KMS-11 (cell line): ENCODE measurements at regions not wholly inside any gene's neighbourhood (a gene's known extent, or its start where the extent isn't known, plus 50 kb on each side); places are given as distances from the start of the nearest gene placed in this dataset.

ENCODE experiments used
- H2AFZ ChIP-seq: fragments of 200-600 bp; sonication (generic); 2 replicates; pipeline ENCODE4 v1.6.1; 2016; ENCODE audit warnings: antibody characterized with exemption, mixed run types, low read depth
- H3K27ac ChIP-seq: fragments of 200-600 bp; sonication (generic); 2 replicates; pipeline ENCODE4 v1.6.1; 2016; ENCODE audit warnings: mild to moderate bottlenecking, mixed run types
- H3K27me3 ChIP-seq: fragments of 200-600 bp; sonication (generic); 2 replicates; pipeline ENCODE4 v1.6.1; 2017; ENCODE audit warnings: mild to moderate bottlenecking, low read depth, mixed run types, moderate library complexity; ENCODE audit not compliant: insufficient read depth
- H3K36me3 ChIP-seq: fragments of 200-600 bp; sonication (generic); 2 replicates; pipeline ENCODE4 v1.6.1; 2017; ENCODE audit warnings: mild to moderate bottlenecking, mixed run types; ENCODE audit not compliant: insufficient read depth
- H3K4me1 ChIP-seq: fragments of 200-600 bp; sonication (generic); 2 replicates; pipeline ENCODE4 v1.6.1; 2016; ENCODE audit warnings: mild to moderate bottlenecking, low read depth, mixed run types; ENCODE audit not compliant: poor library complexity, severe bottlenecking
- H3K4me2 ChIP-seq: fragments of 200-600 bp; sonication (generic); 2 replicates; pipeline ENCODE4 v1.7.0; 2016; ENCODE audit warnings: mild to moderate bottlenecking, mixed run types
- H3K4me3 ChIP-seq: fragments of 200-600 bp; sonication (generic); IDR thresholded peaks from 2 replicates; pipeline ENCODE4 v1.6.1; 2017; ENCODE audit warnings: low read depth, low read length, mixed read lengths; ENCODE audit not compliant: insufficient read depth
- H3K79me2 ChIP-seq: fragments of 200-600 bp; sonication (generic); 2 replicates; pipeline ENCODE4 v1.6.1; 2016; ENCODE audit warnings: low read depth, mixed run types; ENCODE audit not compliant: insufficient read depth
- H3K9ac ChIP-seq: fragments of 200-600 bp; sonication (generic); 2 replicates; pipeline ENCODE4 v1.6.1; 2016; ENCODE audit warnings: mild to moderate bottlenecking, mixed run types
- H4K20me1 ChIP-seq: fragments of 200-600 bp; sonication (generic); 2 replicates; pipeline ENCODE4 v1.6.1; 2016; ENCODE audit warnings: mild to moderate bottlenecking, mixed run types; ENCODE audit not compliant: insufficient read depth
- CTCF ChIP-seq: fragments of 200-600 bp; sonication (generic); conservative IDR thresholded peaks from 2 replicates; pipeline ENCODE4 v1.6.1; 2017; ENCODE audit warnings: low read depth, mild to moderate bottlenecking, antibody characterized with exemption, low read length, moderate library complexity, mixed read lengths

GRCh38 chr10:21264271-21264670 lies 261.2 kb downstream of the SKIDA1 start:
- Histone ChIP-seq H3K79me2 (no peaks in the 10 kb centered on the region), H3K27ac (no peak overlapping the region), H3K9ac (no peak overlapping the region), H2AFZ (no peak overlapping the region), H4K20me1 (no peaks in the 10 kb centered on the region), H3K36me3 (no peaks in the 10 kb centered on the region), H3K4me2 (no peak overlapping the region), H3K4me1 (no peaks in the 10 kb centered on the region), H3K27me3 (no peaks in the 10 kb centered on the region), H3K4me3 (no peak overlapping the region)
- no peak for TF ChIP-seq CTCF

DNA sequence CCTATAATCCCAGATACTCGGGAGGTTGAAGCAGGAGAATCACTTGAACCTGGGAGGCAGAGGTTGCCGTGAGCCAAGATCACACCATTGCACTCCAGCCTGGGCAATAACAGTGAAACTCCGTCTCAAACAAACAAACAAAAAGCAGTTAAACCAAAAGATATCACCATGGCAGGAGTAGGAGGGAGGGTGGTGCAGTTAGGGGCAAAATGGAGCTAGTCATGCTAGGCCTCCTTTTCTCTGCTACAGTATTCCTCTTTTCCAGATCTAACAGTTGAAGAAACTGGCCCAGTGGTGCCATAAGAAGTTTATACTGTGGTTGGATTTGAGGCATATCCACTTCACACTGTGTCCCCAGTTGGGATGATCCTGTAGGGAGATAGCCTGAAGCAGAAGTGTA lies 261.6 kb downstream of the SKIDA1 start:
- no peak overlapping the region for H3K27ac ChIP-seq
- H3K4me1 ChIP-seq: no peaks in the 10 kb centered on the region
- H3K4me2 ChIP-seq: no peak overlapping the region
- no peak overlapping the region for H3K4me3 ChIP-seq
- no peaks in the 10 kb centered on the region for H3K27me3 ChIP-seq
- H3K79me2 ChIP-seq: no peaks in the 10 kb centered on the region
- no peaks in the 10 kb centered on the region for H4K20me1 ChIP-seq
- no peaks in the 10 kb centered on the region for H3K36me3 ChIP-seq
- H2AFZ ChIP-seq: no peak overlapping the region
- no peak for TF ChIP-seq CTCF
- no peak overlapping the region for H3K9ac ChIP-seq

- Histone ChIP-seq H3K79me2 (no peaks in the 10 kb centered on the region), H3K4me2 (no peak overlapping the region), H4K20me1 (no peaks in the 10 kb centered on the region), H3K9ac (no peak overlapping the region), H3K27ac (no peak overlapping the region), H3K36me3 (no peaks in the 10 kb centered on the region), H3K27me3 (no peaks in the 10 kb centered on the region), H2AFZ (no peak overlapping the region), H3K4me1 (no peaks in the 10 kb centered on the region), H3K4me3 (no peak overlapping the region)
- no peak for TF ChIP-seq CTCF
Observed at GRCh38 chr10:21263263-21263803, 262.1 kb downstream of the SKIDA1 start.

GRCh38 chr10:21261842-21262294 lies 263.6 kb downstream of the SKIDA1 start:
- no peak overlapping the region for H2AFZ ChIP-seq
- H3K4me1 ChIP-seq: no peaks in the 10 kb centered on the region
- no peak overlapping the region for H3K4me2 ChIP-seq
- no peaks in the 10 kb centered on the region for H3K79me2 ChIP-seq
- no peaks in the 10 kb centered on the region for H3K36me3 ChIP-seq
- no peaks in the 10 kb centered on the region for H3K27me3 ChIP-seq
- H3K27ac ChIP-seq: no peak overlapping the region
- TF ChIP-seq CTCF: no peak
- H4K20me1 ChIP-seq: no peaks in the 10 kb centered on the region
- no peak overlapping the region for H3K9ac ChIP-seq
- H3K4me3 ChIP-seq: no peak overlapping the region
